ENCODE measurements at regions not wholly inside any gene's neighbourhood (a gene's known extent, or its start where the extent isn't known, plus 50 kb on each side); places are given as distances from the start of the nearest gene placed in this dataset.

DNA sequence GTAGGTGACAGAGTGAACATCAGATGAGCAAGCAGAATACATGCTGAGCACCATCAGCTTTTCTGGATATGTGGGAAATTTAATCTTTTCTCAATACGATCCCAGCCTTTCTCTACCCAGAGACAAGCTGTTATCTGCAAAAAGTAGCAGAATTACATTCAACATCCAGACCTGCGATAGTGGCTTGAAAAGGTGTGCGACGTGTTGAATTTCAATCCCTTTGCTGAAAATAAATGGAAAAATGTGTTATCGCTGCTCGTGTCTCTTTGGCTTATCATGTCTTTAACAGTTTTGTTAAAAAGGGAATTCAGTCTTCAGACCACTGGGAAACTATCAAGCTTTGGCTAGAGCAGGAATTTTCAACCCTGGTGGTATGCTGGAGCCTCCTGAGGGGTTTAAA is 98.8 kb upstream of the FAM20A start:
- TF ChIP-seq, protein P1, sequence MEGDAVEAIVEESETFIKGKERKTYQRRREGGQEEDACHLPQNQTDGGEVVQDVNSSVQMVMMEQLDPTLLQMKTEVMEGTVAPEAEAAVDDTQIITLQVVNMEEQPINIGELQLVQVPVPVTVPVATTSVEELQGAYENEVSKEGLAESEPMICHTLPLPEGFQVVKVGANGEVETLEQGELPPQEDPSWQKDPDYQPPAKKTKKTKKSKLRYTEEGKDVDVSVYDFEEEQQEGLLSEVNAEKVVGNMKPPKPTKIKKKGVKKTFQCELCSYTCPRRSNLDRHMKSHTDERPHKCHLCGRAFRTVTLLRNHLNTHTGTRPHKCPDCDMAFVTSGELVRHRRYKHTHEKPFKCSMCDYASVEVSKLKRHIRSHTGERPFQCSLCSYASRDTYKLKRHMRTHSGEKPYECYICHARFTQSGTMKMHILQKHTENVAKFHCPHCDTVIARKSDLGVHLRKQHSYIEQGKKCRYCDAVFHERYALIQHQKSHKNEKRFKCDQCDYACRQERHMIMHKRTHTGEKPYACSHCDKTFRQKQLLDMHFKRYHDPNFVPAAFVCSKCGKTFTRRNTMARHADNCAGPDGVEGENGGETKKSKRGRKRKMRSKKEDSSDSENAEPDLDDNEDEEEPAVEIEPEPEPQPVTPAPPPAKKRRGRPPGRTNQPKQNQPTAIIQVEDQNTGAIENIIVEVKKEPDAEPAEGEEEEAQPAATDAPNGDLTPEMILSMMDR (IDR thresholded peaks at IDR 0.05; ENCODE audit: low read depth, low read length), result no peak
- TF ChIP-seq EZH2phosphoT487 (IDR thresholded peaks at IDR 0.05; ENCODE audit: low read depth), result no peak
- H3K27ac ChIP-seq (ENCODE audit: low read length), result no peak overlapping the region
- no peaks in the 10 kb centered on the region for H3K79me2 ChIP-seq (ENCODE audit: low read length)
- H3K27me3 ChIP-seq (ENCODE audit: low read depth, low read length), result no peaks in the 10 kb centered on the region
- no peaks in the 10 kb centered on the region for H3K36me3 ChIP-seq (replicated peaks; ENCODE audit: low read depth, low read length)
- H2AFZ ChIP-seq (ENCODE audit: low read depth, low read length), result no peak overlapping the region
- no peaks in the 10 kb centered on the region for H3K4me1 ChIP-seq (ENCODE audit: low read length)
- H3K9ac ChIP-seq (ENCODE audit: low read length), result no peak overlapping the region
- H3K9me3 ChIP-seq (ENCODE audit: insufficient read depth, low read length), result no peaks in the 10 kb centered on the region
- H3K4me2 ChIP-seq (ENCODE audit: low read length), result no peak overlapping the region
- no peak overlapping the region for H3K4me3 ChIP-seq (ENCODE audit: low read length)
- H4K20me1 ChIP-seq (ENCODE audit: insufficient read depth, low read length), result no peaks in the 10 kb centered on the region

DNA sequence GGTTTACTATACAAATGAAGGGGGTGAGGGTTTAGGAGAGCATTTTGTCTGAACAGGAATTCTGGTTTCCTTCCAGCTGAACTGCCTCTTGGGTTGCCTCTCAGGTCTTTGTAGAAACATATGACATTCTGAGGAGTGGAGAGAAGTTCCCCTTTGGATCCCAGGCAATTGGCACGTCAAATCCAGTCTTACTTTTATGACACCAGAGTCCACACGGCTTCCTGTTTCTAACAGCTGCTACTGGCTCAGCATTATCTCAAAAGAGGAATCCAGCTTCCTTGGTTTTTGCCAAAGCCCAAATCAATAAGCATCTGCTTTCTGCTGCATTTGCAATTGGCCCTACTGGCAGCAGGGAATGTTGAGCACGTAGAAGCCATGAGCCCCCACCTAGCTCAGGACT is 97.6 kb upstream of the FAM20A start:
- no peak overlapping the region for H3K4me2 ChIP-seq (ENCODE audit: low read length)
- no peaks in the 10 kb centered on the region for H3K4me1 ChIP-seq (ENCODE audit: low read length)
- no peak for TF ChIP-seq EZH2phosphoT487 (IDR thresholded peaks at IDR 0.05; ENCODE audit: low read depth)
- TF ChIP-seq, protein P1 (IDR thresholded peaks at IDR 0.05; ENCODE audit: low read depth, low read length), result no peak
- H3K9ac ChIP-seq (ENCODE audit: low read length), result no peak overlapping the region
- no peaks in the 10 kb centered on the region for H3K27me3 ChIP-seq (ENCODE audit: low read depth, low read length)
- H2AFZ ChIP-seq (ENCODE audit: low read depth, low read length), result no peak overlapping the region
- no peaks in the 10 kb centered on the region for H4K20me1 ChIP-seq (ENCODE audit: insufficient read depth, low read length)
- H3K79me2 ChIP-seq (ENCODE audit: low read length), result no peaks in the 10 kb centered on the region
- H3K9me3 ChIP-seq (ENCODE audit: insufficient read depth, low read length), result no peaks in the 10 kb centered on the region
- no peak overlapping the region for H3K4me3 ChIP-seq (ENCODE audit: low read length)
- no peaks in the 10 kb centered on the region for H3K36me3 ChIP-seq (replicated peaks; ENCODE audit: low read depth, low read length)
- no peak overlapping the region for H3K27ac ChIP-seq (ENCODE audit: low read length)

DNA sequence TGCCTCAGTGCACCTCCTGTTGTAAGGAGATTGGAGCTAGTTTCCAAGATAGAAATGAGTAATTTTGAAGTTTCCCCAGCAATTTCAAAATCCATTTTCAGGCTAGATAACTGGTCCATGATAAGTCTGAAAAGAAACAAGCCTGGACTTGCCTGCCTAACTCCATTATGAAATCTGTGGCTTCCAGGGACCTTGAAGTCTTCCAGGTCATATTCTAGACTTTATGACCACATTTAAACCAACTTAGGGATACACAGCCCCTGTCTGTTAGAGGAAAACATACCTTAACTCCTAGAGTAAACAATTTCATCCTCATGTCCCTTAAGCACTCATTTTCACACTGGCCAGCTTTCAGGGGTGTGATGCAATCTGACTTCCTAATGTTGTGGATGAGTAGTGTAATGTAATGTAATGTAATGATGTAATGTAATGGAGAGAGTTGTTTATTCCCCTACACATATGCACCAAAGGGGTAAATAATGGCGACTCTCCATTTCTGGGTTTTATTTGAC is 96.7 kb upstream of the FAM20A start:
- no peak for TF ChIP-seq EZH2phosphoT487 (IDR thresholded peaks at IDR 0.05; ENCODE audit: low read depth)

DNA sequence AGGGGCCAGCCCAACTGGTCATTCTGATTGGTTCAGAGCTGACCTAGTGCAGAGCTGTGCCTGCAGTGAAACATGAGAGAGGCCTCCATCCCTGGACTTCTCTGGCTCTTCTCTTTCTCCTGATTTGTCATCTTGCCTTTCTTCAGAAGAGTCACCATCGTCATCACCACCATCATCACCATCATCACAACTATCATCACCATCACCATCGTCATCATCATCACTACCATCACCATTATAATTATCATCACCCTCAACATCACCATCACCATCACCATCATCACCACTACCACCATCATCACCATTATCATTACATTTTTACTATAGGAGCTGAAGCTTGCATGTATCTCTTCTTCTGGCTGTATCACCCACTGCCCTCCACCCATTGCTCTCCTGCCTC is 94.5 kb upstream of the FAM20A start:
- H3K4me3 ChIP-seq (ENCODE audit: low read length), result no peak overlapping the region
- H2AFZ ChIP-seq (ENCODE audit: low read depth, low read length), result no peak overlapping the region
- H3K27me3 ChIP-seq (ENCODE audit: low read depth, low read length), result no peaks in the 10 kb centered on the region
- no peak overlapping the region for H3K4me2 ChIP-seq (ENCODE audit: low read length)
- H3K27ac ChIP-seq (ENCODE audit: low read length), result no peak overlapping the region
- TF ChIP-seq, protein P1 (IDR thresholded peaks at IDR 0.05; ENCODE audit: low read depth, low read length), result no peak
- no peak for TF ChIP-seq EZH2phosphoT487 (IDR thresholded peaks at IDR 0.05; ENCODE audit: low read depth)
- H3K36me3 ChIP-seq (replicated peaks; ENCODE audit: low read depth, low read length), result no peaks in the 10 kb centered on the region
- no peaks in the 10 kb centered on the region for H3K79me2 ChIP-seq (ENCODE audit: low read length)
- H3K9me3 ChIP-seq (ENCODE audit: insufficient read depth, low read length), result no peaks in the 10 kb centered on the region
- no peaks in the 10 kb centered on the region for H3K4me1 ChIP-seq (ENCODE audit: low read length)
- no peak overlapping the region for H3K9ac ChIP-seq (ENCODE audit: low read length)
- H4K20me1 ChIP-seq (ENCODE audit: insufficient read depth, low read length), result no peaks in the 10 kb centered on the region

More for the DNA sequence above, 96.7 kb upstream of the FAM20A start:
- Histone ChIP-seq H4K20me1 (ENCODE audit: insufficient read depth, low read length) (no peaks in the 10 kb centered on the region), H3K4me3 (ENCODE audit: low read length) (no peak overlapping the region), H3K79me2 (ENCODE audit: low read length) (no peaks in the 10 kb centered on the region), H3K4me2 (ENCODE audit: low read length) (no peak overlapping the region), H3K27ac (ENCODE audit: low read length) (no peak overlapping the region), H2AFZ (ENCODE audit: low read depth, low read length) (no peak overlapping the region), H3K4me1 (ENCODE audit: low read length) (no peaks in the 10 kb centered on the region), H3K27me3 (ENCODE audit: low read depth, low read length) (no peaks in the 10 kb centered on the region), H3K36me3 (replicated peaks; ENCODE audit: low read depth, low read length) (no peaks in the 10 kb centered on the region), H3K9me3 (ENCODE audit: insufficient read depth, low read length) (no peaks in the 10 kb centered on the region), H3K9ac (ENCODE audit: low read length) (no peak overlapping the region)

Data from OCI-LY3 (cell line).